ENCODE measurements at regions not wholly inside any gene's neighbourhood (a gene's known extent, or its start where the extent isn't known, plus 50 kb on each side); places are given as distances from the start of the nearest gene placed in this dataset.

DNA sequence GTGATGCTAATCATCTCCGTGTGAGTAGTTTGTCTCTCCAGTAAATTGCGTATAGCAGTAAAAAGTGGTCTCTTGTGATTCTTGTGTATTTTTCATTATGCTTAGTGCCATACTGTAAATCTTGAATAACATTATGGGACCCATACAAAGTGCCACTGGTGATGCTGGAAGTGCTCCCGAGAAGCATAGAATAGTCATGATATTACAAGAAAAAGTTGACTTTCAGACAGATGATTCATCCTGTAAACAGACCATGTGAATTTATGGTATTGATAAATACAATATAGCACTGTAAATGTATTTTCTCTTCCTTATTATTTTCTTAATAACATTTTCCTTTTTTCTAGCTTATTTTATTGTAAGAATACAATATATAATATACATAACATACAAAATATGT, 74.6 kb upstream of the CDK6 start (continued):
- no peak for TF ChIP-seq FOXA2 (IDR thresholded peaks at IDR 0.05)
- TF ChIP-seq, protein P1, sequence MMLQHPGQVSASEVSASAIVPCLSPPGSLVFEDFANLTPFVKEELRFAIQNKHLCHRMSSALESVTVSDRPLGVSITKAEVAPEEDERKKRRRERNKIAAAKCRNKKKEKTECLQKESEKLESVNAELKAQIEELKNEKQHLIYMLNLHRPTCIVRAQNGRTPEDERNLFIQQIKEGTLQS (IDR thresholded peaks at IDR 0.05) = no peak
- no peak for TF ChIP-seq NR2F2 (IDR thresholded peaks at IDR 0.05)

DNA sequence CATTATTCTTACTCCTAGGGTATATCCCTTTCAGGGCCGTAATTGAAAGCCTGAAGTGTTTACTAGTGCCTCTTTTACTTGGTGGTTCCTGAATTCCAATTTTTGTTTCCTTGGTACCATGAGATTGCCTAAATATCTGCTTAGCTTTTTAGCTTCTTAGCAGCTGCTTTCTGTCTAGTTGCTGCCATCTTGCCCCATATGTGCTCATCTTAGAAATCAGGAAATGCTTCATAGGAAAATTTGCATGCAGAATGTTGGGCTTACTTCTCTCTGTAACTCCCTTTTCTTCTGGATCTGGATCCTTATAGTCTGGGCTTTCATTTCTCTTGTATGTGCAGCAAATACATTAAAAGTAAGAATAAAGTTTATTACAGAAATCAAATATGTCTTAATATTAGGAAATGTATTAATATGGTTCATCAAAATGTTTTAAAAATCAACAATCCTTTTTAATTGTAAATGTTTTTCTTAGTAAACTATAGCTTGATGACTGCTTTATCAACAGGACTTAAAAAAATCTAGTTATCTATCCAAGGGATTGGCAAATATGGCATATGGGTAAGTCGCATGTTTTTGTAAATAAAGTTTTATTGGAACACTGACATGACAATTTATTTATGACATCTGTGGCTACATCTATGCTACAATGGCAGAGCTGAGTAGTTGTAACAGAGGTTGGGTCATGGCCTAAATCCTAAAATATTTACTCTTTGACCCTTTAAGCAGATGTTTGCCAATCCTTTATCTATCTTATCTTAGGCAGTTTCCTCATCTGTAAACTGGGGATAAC, 73.5 kb upstream of the CDK6 start:
- peaks cover 0 to 3% (median 0%) of the 10 kb centered on the region in 4 donors for H3K9me3 ChIP-seq (ENCODE audit: control insufficient read depth in 4 of 4, low read length in 3 of 4)

DNA sequence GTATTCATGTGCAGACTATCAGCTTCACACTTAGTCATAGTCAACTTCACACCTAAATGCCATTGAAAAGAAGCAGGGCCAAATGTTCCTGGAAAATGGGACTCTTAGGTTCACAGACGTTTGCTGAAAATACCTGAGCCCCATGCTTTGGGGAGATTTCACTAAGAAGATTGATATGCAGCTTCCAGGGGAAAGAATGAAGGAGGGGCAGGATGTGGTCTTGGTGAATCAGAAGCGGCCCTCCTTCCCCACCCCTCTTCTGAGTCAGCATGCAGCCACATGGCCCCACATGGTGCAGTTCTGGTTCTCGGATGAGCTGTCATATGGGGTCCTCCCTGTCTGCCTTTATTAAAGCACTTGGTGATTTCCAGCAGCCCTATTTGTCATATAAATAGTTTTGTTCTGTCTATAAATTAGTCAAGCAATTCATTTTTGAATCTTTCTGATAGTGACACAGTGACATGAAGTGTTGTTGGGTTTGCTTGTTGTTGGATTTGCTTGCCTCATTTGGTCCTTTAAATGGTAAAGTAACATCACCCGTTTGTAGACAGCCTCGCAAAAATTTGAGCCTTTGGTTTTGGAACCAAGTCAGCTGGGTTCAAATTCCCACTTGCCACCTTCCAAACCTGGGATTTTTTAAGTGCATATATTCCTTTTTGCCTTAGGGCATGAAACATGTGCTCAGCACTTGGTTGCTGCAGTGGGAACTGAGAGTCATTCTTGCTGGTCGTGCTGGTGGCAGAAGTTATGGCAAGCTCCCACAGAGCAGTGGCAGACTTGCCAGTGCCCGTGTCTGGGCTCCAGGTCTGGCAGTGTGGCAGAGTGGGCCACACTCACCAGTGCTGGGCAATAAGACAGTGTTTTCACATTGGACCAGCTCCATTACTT, 68.1 kb upstream of the CDK6 start:
- Histone ChIP-seq H3K4me1 (ENCODE audit: control insufficient read depth in 4 of 4, insufficient read depth in 4 of 4, low read length in 3 of 4) (no peaks in the 10 kb centered on the region), H3K27ac (ENCODE audit: low read depth in 1 of 2, low read length in 2 of 2) (no peak overlapping the region), H3K36me3 (ENCODE audit: control insufficient read depth in 4 of 4, insufficient read depth in 3 of 4, low read depth in 1 of 4, low read length in 3 of 4) (no peaks in the 10 kb centered on the region), H3K9me3 (ENCODE audit: control insufficient read depth in 4 of 4, low read length in 3 of 4) (peaks cover 0 to 3% (median 0%) of the 10 kb centered on the region in 4 donors), H3K9ac (ENCODE audit: low read depth in 1 of 2, low read length in 2 of 2) (no peak overlapping the region), H3K27me3 (ENCODE audit: control insufficient read depth in 4 of 4, insufficient read depth in 4 of 4, low read length in 3 of 4) (peaks cover 0 to 3% (median 0%) of the 10 kb centered on the region in 4 donors), H3K4me3 (ENCODE audit: low read depth in 1 of 3, low read length in 3 of 3) (no peak overlapping the region)
- no peak for TF ChIP-seq FOXA1 (IDR thresholded peaks at IDR 0.05)
- no peak for TF ChIP-seq RXRA (IDR thresholded peaks at IDR 0.05)
- TF ChIP-seq RAD21 (IDR thresholded peaks at IDR 0.05) = no peak
- no peak for TF ChIP-seq EGR1 (IDR thresholded peaks at IDR 0.05; ENCODE audit: low read depth in 2 of 2)
- TF ChIP-seq, protein P2, sequence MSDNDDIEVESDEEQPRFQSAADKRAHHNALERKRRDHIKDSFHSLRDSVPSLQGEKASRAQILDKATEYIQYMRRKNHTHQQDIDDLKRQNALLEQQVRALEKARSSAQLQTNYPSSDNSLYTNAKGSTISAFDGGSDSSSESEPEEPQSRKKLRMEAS (IDR thresholded peaks at IDR 0.05) = no peak
- TF ChIP-seq YY1 (IDR thresholded peaks at IDR 0.05) = no peak
- TF ChIP-seq JUND (IDR thresholded peaks at IDR 0.05) = no peak
- DNase-seq (ENCODE audit: low spot score) = no peak
- WGBS = 59% methylated on average over 7 of the region's 7 CpGs

More for the DNA sequence above, 73.5 kb upstream of the CDK6 start:
- H3K36me3 ChIP-seq (ENCODE audit: control insufficient read depth in 4 of 4, insufficient read depth in 3 of 4, low read depth in 1 of 4, low read length in 3 of 4) = no peaks in the 10 kb centered on the region
- H3K27me3 ChIP-seq (ENCODE audit: control insufficient read depth in 4 of 4, insufficient read depth in 4 of 4, low read length in 3 of 4) = peaks cover 0 to 2% (median 0%) of the 10 kb centered on the region in 4 donors
- 87% methylated on average over 2 of the region's 2 CpGs for WGBS
- H3K4me3 ChIP-seq (ENCODE audit: low read depth in 1 of 3, low read length in 3 of 3) = no peak overlapping the region
- H3K9ac ChIP-seq (ENCODE audit: low read depth in 1 of 2, low read length in 2 of 2) = no peak overlapping the region
- TF ChIP-seq RXRA (IDR thresholded peaks at IDR 0.05) = no peak
- TF ChIP-seq FOXA1 (IDR thresholded peaks at IDR 0.05) = no peak
- TF ChIP-seq, protein P3, sequence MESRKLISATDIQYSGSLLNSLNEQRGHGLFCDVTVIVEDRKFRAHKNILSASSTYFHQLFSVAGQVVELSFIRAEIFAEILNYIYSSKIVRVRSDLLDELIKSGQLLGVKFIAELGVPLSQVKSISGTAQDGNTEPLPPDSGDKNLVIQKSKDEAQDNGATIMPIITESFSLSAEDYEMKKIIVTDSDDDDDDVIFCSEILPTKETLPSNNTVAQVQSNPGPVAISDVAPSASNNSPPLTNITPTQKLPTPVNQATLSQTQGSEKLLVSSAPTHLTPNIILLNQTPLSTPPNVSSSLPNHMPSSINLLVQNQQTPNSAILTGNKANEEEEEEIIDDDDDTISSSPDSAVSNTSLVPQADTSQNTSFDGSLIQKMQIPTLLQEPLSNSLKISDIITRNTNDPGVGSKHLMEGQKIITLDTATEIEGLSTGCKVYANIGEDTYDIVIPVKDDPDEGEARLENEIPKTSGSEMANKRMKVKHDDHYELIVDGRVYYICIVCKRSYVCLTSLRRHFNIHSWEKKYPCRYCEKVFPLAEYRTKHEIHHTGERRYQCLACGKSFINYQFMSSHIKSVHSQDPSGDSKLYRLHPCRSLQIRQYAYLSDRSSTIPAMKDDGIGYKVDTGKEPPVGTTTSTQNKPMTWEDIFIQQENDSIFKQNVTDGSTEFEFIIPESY (IDR thresholded peaks at IDR 0.05) = no peak
- no peak for TF ChIP-seq GABPA (IDR thresholded peaks at IDR 0.05 in 1 of 2, conservative IDR thresholded peaks at IDR 0.05 in 1 of 2)
- TF ChIP-seq FOXA2 (IDR thresholded peaks at IDR 0.05) = no peak
- no peak for TF ChIP-seq YY1 (IDR thresholded peaks at IDR 0.05)
- no peak for TF ChIP-seq SP1 (IDR thresholded peaks at IDR 0.05)
- no peak for DNase-seq (ENCODE audit: low spot score)
- H3K4me1 ChIP-seq (ENCODE audit: control insufficient read depth in 4 of 4, insufficient read depth in 4 of 4, low read length in 3 of 4) = no peaks in the 10 kb centered on the region
- no peak overlapping the region for H3K27ac ChIP-seq (ENCODE audit: low read depth in 1 of 2, low read length in 2 of 2)

Measured in liver (tissue), 7 donors.